HG03575 (cell line): ENCODE measurements at regions not wholly inside any gene's neighbourhood (a gene's known extent, or its start where the extent isn't known, plus 50 kb on each side); places are given as distances from the start of the nearest gene placed in this dataset.

Experiments used
- ATAC-seq: cut with Tn5 transposase; IDR thresholded peaks from one replicate; pipeline ENCODE4 v1.9.1; 2021; ENCODE audit not compliant: unreplicated experiment, insufficient number of reproducible peaks, low FRiP score; ENCODE audit errors: extremely low read depth

GRCh38 chr13:34255711-34256110, 437.8 kb downstream of the RFC3 start:
- no peak for ATAC-seq

- no peak for ATAC-seq
Measured at GRCh38 chr13:34256236-34256635, 438.3 kb downstream of the RFC3 start.

DNA sequence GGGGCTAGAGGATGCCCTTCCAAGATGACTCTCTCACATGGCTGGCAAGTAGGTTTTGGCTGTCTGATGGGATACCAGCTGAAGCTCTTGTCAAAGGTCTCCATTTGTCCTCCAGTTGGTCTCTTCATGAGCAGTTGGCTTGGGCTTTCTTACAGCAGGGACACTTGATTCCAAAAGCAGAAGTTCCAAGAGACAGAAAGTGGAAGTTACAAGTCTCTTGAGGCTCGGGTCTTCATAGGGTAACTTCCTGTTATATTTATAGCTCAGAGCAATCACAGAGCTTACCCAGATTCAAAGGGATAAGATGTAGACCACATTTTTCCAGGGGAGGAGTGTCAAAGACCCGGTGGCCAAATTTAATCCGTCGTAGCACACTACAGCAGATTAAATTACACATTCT, 440.0 kb downstream of the RFC3 start:
- ATAC-seq, result no peak

DNA sequence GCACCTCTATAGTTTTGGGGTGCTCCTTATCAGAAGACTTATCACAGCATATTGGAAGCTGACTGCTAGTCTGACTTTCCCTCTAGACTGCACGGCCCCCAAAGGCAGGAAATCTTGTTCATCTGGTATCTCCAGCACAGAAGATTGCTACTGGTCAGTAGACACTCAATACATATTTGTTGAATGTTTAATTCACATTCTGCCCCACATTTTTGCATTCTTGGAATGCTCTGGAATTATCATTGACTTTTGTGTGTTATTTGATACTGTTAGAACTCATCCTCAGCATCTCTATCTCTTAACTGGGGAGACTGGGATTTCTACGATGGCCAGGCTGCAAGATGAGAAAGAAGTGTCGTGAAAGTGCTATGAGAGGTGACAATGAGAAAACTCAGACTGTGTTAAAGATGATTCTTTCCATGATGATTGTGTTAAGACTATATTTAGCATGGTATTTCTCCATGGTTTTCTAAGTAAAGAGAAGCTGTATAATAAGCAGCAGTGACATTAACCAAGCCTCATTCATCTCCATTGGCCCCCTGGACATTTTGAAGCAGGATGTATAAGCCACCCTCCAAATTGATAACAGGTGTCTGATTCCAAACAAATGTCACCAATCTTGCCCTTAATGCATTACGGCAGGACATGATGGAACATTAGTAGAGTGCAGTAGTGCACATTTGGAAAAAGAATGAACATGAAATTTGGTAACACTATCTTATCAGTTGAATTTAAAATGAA, 440.9 kb downstream of the RFC3 start:
- ATAC-seq, result no peak

DNA sequence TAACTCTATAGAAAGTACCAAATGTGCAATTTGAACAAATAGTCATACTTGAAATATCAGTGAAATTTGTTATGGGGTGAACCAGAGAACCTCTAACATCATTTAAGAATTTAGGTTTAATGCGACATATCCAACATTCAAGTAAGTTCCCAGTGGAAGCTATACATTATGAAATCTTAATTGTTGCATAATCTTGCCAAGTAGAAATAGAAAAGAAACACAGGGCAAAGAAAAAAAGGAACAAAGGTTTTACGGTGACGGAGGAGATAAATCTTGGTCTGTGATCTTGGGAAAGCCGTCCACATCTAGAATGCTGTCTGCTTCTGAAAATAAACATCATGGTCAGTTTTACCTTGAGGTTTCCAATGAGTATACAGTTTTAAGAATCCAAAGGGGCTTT, 445.7 kb downstream of the RFC3 start:
- no peak for ATAC-seq

DNA sequence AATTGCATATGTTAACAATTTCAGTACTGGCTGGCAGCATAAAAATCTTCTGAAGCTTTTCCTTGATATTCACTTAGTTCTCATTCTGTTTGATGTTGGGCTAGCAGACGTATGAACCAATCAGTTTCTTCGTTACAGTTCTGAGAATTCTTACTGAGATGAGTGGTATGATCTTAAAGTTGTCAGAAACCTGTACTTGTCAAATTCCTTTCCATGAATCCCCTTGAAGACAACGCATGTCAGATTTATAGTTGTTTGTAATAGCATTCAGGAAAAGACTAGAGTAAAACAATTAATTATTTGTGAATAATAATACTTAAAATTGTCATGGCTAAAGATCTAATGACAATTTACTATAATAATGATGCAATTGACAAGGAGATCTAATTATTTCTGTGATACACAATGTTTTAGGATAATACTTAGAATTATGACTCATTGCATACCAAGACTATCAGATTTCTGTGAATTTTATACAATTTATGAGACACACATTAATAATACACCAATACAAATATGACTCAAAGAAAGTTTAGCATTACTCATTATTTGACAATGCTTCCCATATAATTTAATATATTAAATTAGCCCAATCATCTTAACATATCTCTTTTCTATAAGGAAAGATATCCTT, 447.2 kb downstream of the RFC3 start:
- no peak for ATAC-seq

DNA sequence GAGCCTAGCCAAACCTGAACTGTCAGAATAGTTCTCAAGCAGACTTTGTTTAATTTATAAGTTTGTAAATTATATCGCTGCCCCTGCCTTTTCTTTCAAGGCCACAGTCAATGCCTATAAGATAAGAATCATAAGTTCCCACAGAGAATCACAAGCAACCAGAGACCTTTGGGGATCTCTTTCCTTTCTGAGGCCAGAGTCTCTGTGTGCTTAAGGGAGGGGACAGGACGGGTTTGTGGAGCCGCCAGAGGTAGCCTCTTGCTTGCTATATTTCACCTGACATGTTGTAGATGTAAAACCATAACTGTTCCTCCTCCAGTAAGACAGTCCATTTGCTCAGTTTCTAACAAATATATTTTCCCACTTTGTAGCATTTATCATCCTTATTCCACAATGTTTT, 458.8 kb downstream of the RFC3 start:
- no peak for ATAC-seq

- no peak for ATAC-seq
Measured at GRCh38 chr13:34277936-34278335, 460.0 kb downstream of the RFC3 start.

GRCh38 chr13:34278780-34279179, 460.8 kb downstream of the RFC3 start:
- no peak for ATAC-seq

GRCh38 chr13:34290661-34291060, 472.7 kb downstream of the RFC3 start:
- no peak for ATAC-seq

DNA sequence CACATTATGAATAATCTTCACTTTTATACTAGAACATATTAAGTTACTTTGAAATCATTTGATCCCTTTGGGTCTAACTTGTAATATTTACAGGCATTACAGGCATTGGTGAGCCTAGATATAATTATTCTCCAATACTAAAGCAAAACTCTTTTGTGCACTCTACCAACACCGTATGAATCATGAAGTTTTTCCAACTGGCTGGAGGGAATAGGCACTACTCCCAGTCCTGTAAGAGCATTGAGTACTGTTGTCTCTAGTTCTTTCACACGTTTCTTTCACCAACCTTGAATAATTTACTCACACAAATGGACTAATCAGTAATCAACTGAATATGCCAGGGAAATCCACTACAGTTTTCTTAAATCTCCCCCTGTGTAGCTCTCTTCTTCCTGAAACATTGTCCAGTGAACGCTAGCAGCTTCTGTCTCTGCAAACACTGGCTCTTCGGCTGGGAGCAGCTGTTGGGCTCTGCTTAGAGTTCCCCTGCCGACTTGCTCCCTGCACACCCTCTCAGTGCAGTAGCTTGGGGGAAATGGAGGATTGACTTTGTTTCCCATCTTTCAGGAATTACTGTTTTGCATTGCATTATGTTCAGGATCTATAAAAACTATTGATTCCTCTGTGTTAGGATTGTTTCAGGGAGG, 476.7 kb downstream of the RFC3 start:
- ATAC-seq, result no peak

GRCh38 chr13:34300559-34300958, 482.6 kb downstream of the RFC3 start:
- no peak for ATAC-seq

DNA sequence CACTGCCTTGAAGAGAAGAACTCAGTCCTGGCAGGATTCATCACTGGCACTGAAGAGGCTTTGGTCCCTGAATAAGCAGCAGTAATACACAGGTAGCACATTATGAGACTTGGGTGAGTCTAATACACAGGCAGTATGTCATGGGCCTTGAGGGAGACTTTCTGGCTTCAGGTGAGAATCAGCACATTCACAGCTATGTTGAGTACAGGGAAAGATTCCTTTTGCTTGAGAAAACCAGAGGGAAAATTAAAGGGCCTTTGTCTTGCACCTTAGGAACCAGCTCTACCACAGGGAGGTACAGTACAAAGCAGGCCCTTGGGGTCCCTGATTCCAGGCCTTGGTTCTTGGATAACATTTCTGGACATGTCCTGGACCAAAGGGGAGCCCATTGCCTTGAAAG, 484.6 kb downstream of the RFC3 start:
- ATAC-seq, result no peak

DNA sequence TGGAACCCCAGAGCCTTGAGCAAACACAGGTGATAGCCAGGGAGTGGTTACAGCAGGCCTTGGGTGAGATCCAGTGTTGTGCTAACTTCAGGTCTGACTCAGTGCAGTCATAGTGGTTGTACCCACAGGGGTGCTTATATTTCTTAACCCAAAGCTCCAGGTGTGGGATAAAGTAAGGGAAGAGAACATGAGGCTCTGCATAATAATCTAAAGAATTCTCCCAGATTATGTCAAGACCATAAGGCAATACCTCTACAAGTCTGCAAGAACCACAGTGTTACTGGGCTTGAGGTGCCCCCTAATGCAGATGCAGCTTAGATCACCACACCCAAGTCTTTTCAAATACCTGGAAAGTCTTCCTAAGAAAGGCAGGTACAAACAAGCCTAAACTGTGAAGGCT, 485.4 kb downstream of the RFC3 start:
- no peak for ATAC-seq

DNA sequence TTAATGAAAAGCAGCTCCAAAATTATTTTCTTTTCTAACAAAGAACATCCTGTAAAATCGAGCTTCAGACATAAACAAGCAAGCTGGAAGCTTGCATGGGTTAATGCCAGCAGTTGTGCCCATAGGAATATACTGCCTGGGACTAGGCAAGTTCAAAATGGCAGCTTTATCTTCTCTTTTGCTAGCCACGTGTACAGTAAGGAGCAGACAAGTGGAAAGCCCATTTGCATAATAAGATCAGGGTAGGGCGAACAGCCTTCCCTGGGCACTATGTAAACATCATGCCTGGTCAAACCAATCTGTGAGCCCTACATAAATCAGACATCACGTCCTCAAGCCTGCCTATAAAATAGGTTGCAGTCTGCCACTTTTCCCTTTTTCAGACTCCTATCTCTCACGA, 489.7 kb downstream of the RFC3 start:
- no peak for ATAC-seq

DNA sequence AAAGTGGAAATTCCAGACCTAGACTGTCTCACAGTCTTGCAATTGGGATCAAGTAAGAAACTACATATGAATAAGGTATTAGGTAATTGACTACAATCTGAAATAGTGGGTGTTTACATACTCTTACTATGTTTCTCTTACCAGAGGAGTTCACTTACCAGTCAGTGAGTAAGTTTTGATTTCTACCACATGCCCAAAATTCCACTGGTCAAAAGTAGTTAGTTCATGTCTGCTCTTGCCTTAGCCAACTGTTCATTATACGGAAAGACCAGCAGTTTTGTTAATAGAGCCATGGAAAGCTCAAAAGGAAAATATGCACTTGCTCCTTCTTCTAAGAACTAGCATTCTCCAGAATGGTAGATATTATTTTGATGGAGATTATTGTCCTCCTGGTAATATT, 490.8 kb downstream of the RFC3 start:
- no peak for ATAC-seq

GRCh38 chr13:34310539-34310938, 492.6 kb downstream of the RFC3 start:
- no peak for ATAC-seq

- no peak for ATAC-seq
Measured at GRCh38 chr13:34311251-34311650, 493.3 kb downstream of the RFC3 start.

- ATAC-seq, result no peak
Measured at GRCh38 chr13:34312578-34312977, 494.6 kb downstream of the RFC3 start.

- no peak for ATAC-seq
Measured at GRCh38 chr13:34320084-34320483, 502.1 kb downstream of the RFC3 start.
